H9 (cell line): ENCODE measurements at regions not wholly inside any gene's neighbourhood (a gene's known extent, or its start where the extent isn't known, plus 50 kb on each side); places are given as distances from the start of the nearest gene placed in this dataset.

Experiments used
- DNase-seq: peaks from one replicate; pipeline ENCODE4 v3.0.0-alpha.2; 2017
- H2AFZ ChIP-seq: one replicate; pipeline ENCODE4 v1.6.1; 2013; ENCODE audit warnings: mild to moderate bottlenecking, low read length, control low read depth, moderate library complexity
- H2AK5ac ChIP-seq: 2 replicates; pipeline ENCODE4 v1.6.1; 2013; ENCODE audit warnings: low read length, control low read depth, mixed read lengths; ENCODE audit not compliant: insufficient read length
- H2BK120ac ChIP-seq: one replicate; pipeline ENCODE4 v1.6.1; 2013; ENCODE audit warnings: low read depth, mild to moderate bottlenecking, low read length, control low read depth, inconsistent platforms; ENCODE audit not compliant: poor library complexity, severe bottlenecking
- H2BK12ac ChIP-seq: 2 replicates; pipeline ENCODE4 v1.6.1; 2013; ENCODE audit warnings: low read length, control low read depth, mixed read lengths, low read depth; ENCODE audit not compliant: insufficient read length
- H2BK15ac ChIP-seq: 2 replicates; pipeline ENCODE4 v1.6.1; 2013; ENCODE audit warnings: low read depth, low read length, control low read depth
- H2BK20ac ChIP-seq: one replicate; pipeline ENCODE4 v1.6.1; 2013; ENCODE audit warnings: low read depth, mild to moderate bottlenecking, low read length, control low read depth, inconsistent platforms; ENCODE audit not compliant: poor library complexity, severe bottlenecking
- H2BK5ac ChIP-seq: 2 replicates; pipeline ENCODE4 v1.6.1; 2013; ENCODE audit warnings: low read length, control low read depth, mixed read lengths; ENCODE audit not compliant: insufficient read length
- H3K14ac ChIP-seq: 2 replicates; pipeline ENCODE4 v1.6.1; 2013; ENCODE audit warnings: low read length, control low read depth; ENCODE audit not compliant: insufficient read depth
- H3K18ac ChIP-seq: 2 replicates; pipeline ENCODE4 v1.6.1; 2013; ENCODE audit warnings: low read depth, mild to moderate bottlenecking, mixed read lengths, low read length, control low read depth; ENCODE audit not compliant: insufficient read length
- H3K23ac ChIP-seq: 2 replicates; pipeline ENCODE4 v1.6.1; 2013; ENCODE audit warnings: low read length, control low read depth, mixed read lengths, low read depth; ENCODE audit not compliant: insufficient read length
- H3K23me2 ChIP-seq: 2 replicates; pipeline ENCODE4 v1.6.1; 2013; ENCODE audit warnings: low read depth, mild to moderate bottlenecking, mixed read lengths, low read length, control low read depth; ENCODE audit not compliant: insufficient read length, poor library complexity, severe bottlenecking
- H3K27ac ChIP-seq: 2 replicates; pipeline ENCODE4 v1.5.1; 2013; ENCODE audit warnings: low read length, control low read depth, mixed read lengths, low read depth; ENCODE audit not compliant: insufficient read length
- H3K27me3 ChIP-seq: 2 replicates; pipeline ENCODE4 v1.6.1; 2013; ENCODE audit warnings: low read length, control low read depth, inconsistent platforms; ENCODE audit not compliant: insufficient read depth
- H3K4ac ChIP-seq: 2 replicates; pipeline ENCODE4 v1.6.1; 2013; ENCODE audit warnings: low read depth, mild to moderate bottlenecking, control low read depth, inconsistent platforms, low read length, moderate library complexity
- H3K4me1 ChIP-seq: 2 replicates; pipeline ENCODE4 v1.6.1; 2013; ENCODE audit warnings: low read length, control low read depth, inconsistent platforms; ENCODE audit not compliant: insufficient read depth
- H3K4me2 ChIP-seq: 2 replicates; pipeline ENCODE4 v1.6.1; 2013; ENCODE audit warnings: low read length, control low read depth, mixed read lengths; ENCODE audit not compliant: insufficient read length, insufficient read depth
- H3K56ac ChIP-seq: 2 replicates; pipeline ENCODE4 v1.6.1; 2013; ENCODE audit warnings: low read depth, mild to moderate bottlenecking, mixed read lengths, low read length, control low read depth; ENCODE audit not compliant: insufficient read length
- H3K79me1 ChIP-seq: 2 replicates; pipeline ENCODE4 v1.6.1; 2013; ENCODE audit warnings: low read depth, mild to moderate bottlenecking, moderate library complexity, low read length, control low read depth, inconsistent platforms; ENCODE audit not compliant: insufficient read depth, poor library complexity, severe bottlenecking
- H3K79me2 ChIP-seq: 2 replicates; pipeline ENCODE4 v1.6.1; 2013; ENCODE audit warnings: low read length, control low read depth, inconsistent platforms; ENCODE audit not compliant: insufficient read depth
- H3K9ac ChIP-seq: 2 replicates; pipeline ENCODE4 v1.6.1; 2013; ENCODE audit warnings: low read length, control low read depth, mixed read lengths; ENCODE audit not compliant: insufficient read length; ENCODE audit errors: extremely low read depth
- H3K9me3 ChIP-seq: one replicate; pipeline ENCODE4 v1.6.1; 2013; ENCODE audit warnings: low read depth, low read length, inconsistent platforms; ENCODE audit not compliant: control insufficient read depth
- H3T11ph ChIP-seq: one replicate; pipeline ENCODE4 v1.6.1; 2013; ENCODE audit warnings: mild to moderate bottlenecking, low read length, control low read depth, inconsistent platforms
- H4K20me1 ChIP-seq: one replicate; pipeline ENCODE4 v1.6.1; 2013; ENCODE audit not compliant: control insufficient read depth, insufficient read length, insufficient read depth
- H4K5ac ChIP-seq: 2 replicates; pipeline ENCODE4 v1.6.1; 2013; ENCODE audit warnings: low read depth, mild to moderate bottlenecking, mixed read lengths, low read length, control low read depth; ENCODE audit not compliant: insufficient read length
- H4K8ac ChIP-seq: replicated peaks from 2 replicates; pipeline ENCODE4 v1.6.1; 2013; ENCODE audit warnings: low read length, control low read depth, mixed read lengths, low read depth; ENCODE audit not compliant: insufficient read length
- H4K91ac ChIP-seq: 2 replicates; pipeline ENCODE4 v1.6.1; 2013; ENCODE audit warnings: low read depth, mild to moderate bottlenecking, moderate library complexity, mixed read lengths, low read length, control low read depth; ENCODE audit not compliant: insufficient read length
- H3K27ac Mint-ChIP-seq, 3 experiments: 2 replicates in 2 of 3; 3 replicates in 1 of 3; pipeline ENCODE4 v1.8.0; 2020 to 2021; ENCODE audit warnings: mixed read lengths in 3 of 3, mild to moderate bottlenecking in 1 of 3, moderate library complexity in 1 of 3
- H3K27me3 Mint-ChIP-seq: 2 replicates; pipeline ENCODE4 v1.8.0; 2021; ENCODE audit warnings: low read depth, mild to moderate bottlenecking, moderate library complexity, mixed read lengths
- H3K36me3 Mint-ChIP-seq, 3 experiments: 2 replicates in 2 of 3; 3 replicates in 1 of 3; pipeline ENCODE4 v1.8.0; 2020 to 2021; ENCODE audit warnings: low read depth in 3 of 3, mixed read lengths in 3 of 3; ENCODE audit not compliant: insufficient read depth in 1 of 3
- H3K4me1 Mint-ChIP-seq, 2 experiments: 2 replicates each; pipeline ENCODE4 v1.8.0; 2020; ENCODE audit warnings: mixed read lengths in 2 of 2
- H3K4me3 Mint-ChIP-seq, 2 experiments: 2 replicates in 1 of 2; 3 replicates in 1 of 2; pipeline ENCODE4 v1.8.0; 2020 to 2021; ENCODE audit warnings: mild to moderate bottlenecking in 2 of 2, mixed read lengths in 2 of 2, moderate library complexity in 1 of 2
- H3K9me3 Mint-ChIP-seq, 2 experiments: 2 replicates in 1 of 2; 3 replicates in 1 of 2; pipeline ENCODE4 v1.8.0; 2020; ENCODE audit warnings: mild to moderate bottlenecking in 2 of 2, mixed read lengths in 2 of 2, moderate library complexity in 1 of 2
- WGBS: extraction: QIAGEN DNeasy Blood & Tissue Kit; methylation state at CpG from one replicate; pipeline ENCODE4 v1.1.7; 2013; ENCODE audit warnings: missing lambda C conversion rate, low lambda C conversion rate, mixed read lengths; ENCODE audit not compliant: insufficient read length; ENCODE audit errors: extremely low coverage; 5-methylcytosine and 5-hydroxymethylcytosine counted together
- TF ChIP-seq, protein P1 (sequence below): fragments of 200-600 bp; sonication (generic); conservative IDR thresholded peaks from 3 replicates; pipeline ENCODE4 v1.8.0; 2021; ENCODE audit warnings: antibody characterized with exemption, mild to moderate bottlenecking

DNA sequence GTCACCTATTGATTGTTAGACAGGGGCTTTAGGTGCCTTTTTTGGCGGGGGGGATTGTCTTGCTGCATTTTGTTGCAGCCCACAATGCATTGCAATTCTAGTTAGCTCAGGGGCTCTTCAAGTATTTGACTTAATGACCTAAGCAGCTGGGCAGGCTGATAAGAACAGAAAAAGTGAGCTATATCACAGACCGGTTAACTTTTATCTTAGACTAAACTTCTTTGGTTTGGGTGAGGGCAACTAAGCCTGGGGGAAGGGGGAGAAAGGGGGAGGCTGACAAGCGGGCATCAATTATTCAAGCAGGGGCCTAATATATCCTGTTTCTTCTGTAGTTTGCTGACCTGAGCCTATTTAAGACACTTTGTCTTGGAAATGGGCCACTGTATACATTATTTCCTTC lies 66.0 kb upstream of the GPR6 start:
- Mint-ChIP-seq H3K9me3 (no peaks in the 10 kb centered on the region), H3K4me3 (no peak overlapping the region; a peak in 1 of 5 replicates), H3K4me1 (peaks cover 7 to 9% of the 10 kb centered on the region in 2 experiments; a peak in 1 of 4 replicates), H3K27ac (no peak overlapping the region), H3K27me3 (peaks cover 7% of the 10 kb centered on the region; the same call in 1 of the 2 replicates), H3K36me3 (no peaks in the 10 kb centered on the region; a peak in 1 of 7 replicates)
- Histone ChIP-seq H4K5ac (no peak overlapping the region), H3K9me3 (no peaks in the 10 kb centered on the region), H3K23ac (no peak overlapping the region), H3K27ac (no peak overlapping the region), H3K4ac (no peak overlapping the region), H2BK12ac (no peak overlapping the region), H3K4me2 (no peak overlapping the region), H3K56ac (no peak overlapping the region), H3K27me3 (no peaks in the 10 kb centered on the region), H2BK20ac (no peak overlapping the region), H3K4me1 (no peaks in the 10 kb centered on the region; the same call in 1 of the 2 replicates), H2BK120ac (no peak overlapping the region), H4K20me1 (no peaks in the 10 kb centered on the region), H3K79me1 (no peaks in the 10 kb centered on the region), H2AK5ac (no peak overlapping the region), H2BK5ac (no peak overlapping the region), H3K9ac (no peak overlapping the region), H4K8ac (no peak overlapping the region), H2BK15ac (no peak overlapping the region), H2AFZ (no peak overlapping the region), H3K79me2 (no peaks in the 10 kb centered on the region), H3K14ac (no peak overlapping the region), H3K18ac (no peak overlapping the region), H3K23me2 (no peaks in the 10 kb centered on the region), H3T11ph (no peak overlapping the region), H4K91ac (no peak overlapping the region)
- TF ChIP-seq, protein P1, sequence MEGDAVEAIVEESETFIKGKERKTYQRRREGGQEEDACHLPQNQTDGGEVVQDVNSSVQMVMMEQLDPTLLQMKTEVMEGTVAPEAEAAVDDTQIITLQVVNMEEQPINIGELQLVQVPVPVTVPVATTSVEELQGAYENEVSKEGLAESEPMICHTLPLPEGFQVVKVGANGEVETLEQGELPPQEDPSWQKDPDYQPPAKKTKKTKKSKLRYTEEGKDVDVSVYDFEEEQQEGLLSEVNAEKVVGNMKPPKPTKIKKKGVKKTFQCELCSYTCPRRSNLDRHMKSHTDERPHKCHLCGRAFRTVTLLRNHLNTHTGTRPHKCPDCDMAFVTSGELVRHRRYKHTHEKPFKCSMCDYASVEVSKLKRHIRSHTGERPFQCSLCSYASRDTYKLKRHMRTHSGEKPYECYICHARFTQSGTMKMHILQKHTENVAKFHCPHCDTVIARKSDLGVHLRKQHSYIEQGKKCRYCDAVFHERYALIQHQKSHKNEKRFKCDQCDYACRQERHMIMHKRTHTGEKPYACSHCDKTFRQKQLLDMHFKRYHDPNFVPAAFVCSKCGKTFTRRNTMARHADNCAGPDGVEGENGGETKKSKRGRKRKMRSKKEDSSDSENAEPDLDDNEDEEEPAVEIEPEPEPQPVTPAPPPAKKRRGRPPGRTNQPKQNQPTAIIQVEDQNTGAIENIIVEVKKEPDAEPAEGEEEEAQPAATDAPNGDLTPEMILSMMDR, result no peak
- no peak for DNase-seq
- WGBS, result no CpG with 5 or more reads among the region's 3 CpGs
